MM.1S (cell line): ENCODE measurements at regions not wholly inside any gene's neighbourhood (a gene's known extent, or its start where the extent isn't known, plus 50 kb on each side); places are given as distances from the start of the nearest gene placed in this dataset.

Experiments
- DNase-seq: peaks from one replicate; pipeline ENCODE4 v3.0.0-alpha.2; 2015
- H2AFZ ChIP-seq: fragments of 300-600 bp; sonication (generic); 2 replicates; pipeline ENCODE4 v1.6.0; 2016; ENCODE audit warnings: antibody characterized with exemption, low read length
- H3F3A ChIP-seq: fragments of 300-600 bp; sonication (generic); 2 replicates; pipeline ENCODE4 v1.6.1; 2016; ENCODE audit warnings: mild to moderate bottlenecking, antibody characterized with exemption, low read length, moderate library complexity, mixed read lengths; ENCODE audit not compliant: insufficient read depth
- H3K27ac ChIP-seq: fragments of 300-600 bp; sonication (generic); 2 replicates; pipeline ENCODE4 v1.5.1; 2016; ENCODE audit warnings: mild to moderate bottlenecking, low read length
- H3K27me3 ChIP-seq: fragments of 300-600 bp; sonication (generic); replicated peaks from 2 replicates; pipeline ENCODE4 v1.6.0; 2016; ENCODE audit warnings: low read length; ENCODE audit not compliant: insufficient read depth
- H3K36me3 ChIP-seq: fragments of 300-600 bp; sonication (generic); replicated peaks from 2 replicates; pipeline ENCODE4 v1.6.1; 2016; ENCODE audit warnings: mild to moderate bottlenecking, low read length, mixed read lengths; ENCODE audit not compliant: insufficient read depth
- H3K4me1 ChIP-seq: fragments of 300-600 bp; sonication (generic); 2 replicates; pipeline ENCODE4 v1.6.1; 2016; ENCODE audit warnings: low read length, mixed read lengths
- H3K4me2 ChIP-seq: fragments of 300-600 bp; sonication (generic); 2 replicates; pipeline ENCODE4 v1.6.0; 2016; ENCODE audit warnings: low read depth, low read length
- H3K4me3 ChIP-seq: fragments of 300-600 bp; sonication (generic); 2 replicates; pipeline ENCODE4 v1.5.1; 2016; ENCODE audit warnings: low read length, mixed read lengths
- H3K79me2 ChIP-seq: fragments of 300-600 bp; sonication (generic); 2 replicates; pipeline ENCODE4 v1.6.1; 2016; ENCODE audit warnings: mixed run types, low read length, mixed read lengths
- H3K9ac ChIP-seq: fragments of 300-600 bp; sonication (generic); 2 replicates; pipeline ENCODE4 v1.6.1; 2016; ENCODE audit warnings: low read length, mixed read lengths
- H3K9me2 ChIP-seq: fragments of 300-600 bp; sonication (generic); replicated peaks from 2 replicates; pipeline ENCODE4 v1.6.1; 2016; ENCODE audit warnings: mild to moderate bottlenecking, low read length, mixed read lengths; ENCODE audit not compliant: insufficient read depth
- H3K9me3 ChIP-seq: fragments of 300-600 bp; sonication (generic); replicated peaks from 2 replicates; pipeline ENCODE4 v1.6.1; 2016; ENCODE audit warnings: mild to moderate bottlenecking, low read length, mixed read lengths; ENCODE audit not compliant: insufficient read depth
- H4K20me1 ChIP-seq: fragments of 300-600 bp; sonication (generic); 2 replicates; pipeline ENCODE4 v1.6.1; 2016; ENCODE audit warnings: mild to moderate bottlenecking, low read length, moderate library complexity, mixed read lengths; ENCODE audit not compliant: insufficient read depth
- CTCF ChIP-seq: fragments of 300-600 bp; sonication (generic); IDR thresholded peaks from 2 replicates; pipeline ENCODE4 v1.5.1; 2016; ENCODE audit warnings: antibody characterized with exemption, low read length, mixed read lengths
- EZH2 ChIP-seq: fragments of 300-600 bp; sonication (generic); optimal IDR thresholded peaks from 2 replicates; pipeline ENCODE3; 2017; ENCODE audit warnings: low read depth, mild to moderate bottlenecking, antibody characterized with exemption, low read length, mixed read lengths
- EZH2phosphoT487 ChIP-seq: fragments of 300-600 bp; sonication (generic); IDR thresholded peaks from 2 replicates; pipeline ENCODE4 v1.6.1; 2018; ENCODE audit warnings: antibody characterized with exemption, low read length

GRCh38 chr5:175181331-175181730 lies 262.7 kb downstream of the DRD1 start:
- DNase-seq = no peak
- no peak overlapping the region for H3K4me3 ChIP-seq
- no peaks in the 10 kb centered on the region for H3K9me3 ChIP-seq
- TF ChIP-seq CTCF (no peak), EZH2 (no peak), EZH2phosphoT487 (no peak)
- H3K36me3 ChIP-seq = no peaks in the 10 kb centered on the region
- H3K4me2 ChIP-seq = no peak overlapping the region
- H4K20me1 ChIP-seq = no peaks in the 10 kb centered on the region
- H3K4me1 ChIP-seq = no peaks in the 10 kb centered on the region
- H2AFZ ChIP-seq = no peak overlapping the region
- H3K27ac ChIP-seq = no peak overlapping the region
- no peaks in the 10 kb centered on the region for H3K79me2 ChIP-seq
- H3K9ac ChIP-seq = no peak overlapping the region
- no peaks in the 10 kb centered on the region for H3F3A ChIP-seq
- no peaks in the 10 kb centered on the region for H3K9me2 ChIP-seq
- H3K27me3 ChIP-seq = no peaks in the 10 kb centered on the region

GRCh38 chr5:175170899-175171298 lies 273.1 kb downstream of the DRD1 start:
- Histone ChIP-seq H3K79me2 (no peaks in the 10 kb centered on the region), H3K4me3 (no peak overlapping the region), H3F3A (no peaks in the 10 kb centered on the region), H3K9me2 (no peaks in the 10 kb centered on the region), H3K36me3 (no peaks in the 10 kb centered on the region), H4K20me1 (no peaks in the 10 kb centered on the region), H3K4me1 (no peaks in the 10 kb centered on the region), H3K9me3 (no peaks in the 10 kb centered on the region), H3K9ac (no peak overlapping the region), H3K27ac (no peak overlapping the region), H3K4me2 (no peak overlapping the region), H3K27me3 (no peaks in the 10 kb centered on the region), H2AFZ (no peak overlapping the region)
- TF ChIP-seq CTCF = no peak
- TF ChIP-seq EZH2phosphoT487 = no peak
- TF ChIP-seq EZH2 = no peak
- no peak for DNase-seq

GRCh38 chr5:175168882-175169507 lies 275.0 kb downstream of the DRD1 start:
- no peaks in the 10 kb centered on the region for H3K4me1 ChIP-seq
- H2AFZ ChIP-seq = no peak overlapping the region
- no peak overlapping the region for H3K9ac ChIP-seq
- no peaks in the 10 kb centered on the region for H4K20me1 ChIP-seq
- H3K27me3 ChIP-seq = no peaks in the 10 kb centered on the region
- no peak overlapping the region for H3K27ac ChIP-seq
- no peak overlapping the region for H3K4me3 ChIP-seq
- H3F3A ChIP-seq = no peaks in the 10 kb centered on the region
- TF ChIP-seq EZH2phosphoT487 (no peak), CTCF (no peak), EZH2 (no peak)
- no peak overlapping the region for H3K4me2 ChIP-seq
- DNase-seq = no peak
- no peaks in the 10 kb centered on the region for H3K9me2 ChIP-seq
- H3K79me2 ChIP-seq = no peaks in the 10 kb centered on the region
- H3K36me3 ChIP-seq = no peaks in the 10 kb centered on the region
- no peaks in the 10 kb centered on the region for H3K9me3 ChIP-seq
